HepG2 (cell line): ENCODE measurements at regions not wholly inside any gene's neighbourhood (a gene's known extent, or its start where the extent isn't known, plus 50 kb on each side); places are given as distances from the start of the nearest gene placed in this dataset.

Experiments used
- ATAC-seq: fragments of 200-7000 bp; cut with Tn5 transposase; 3 replicates; pipeline ENCODE4 v1.9.1; 2020; ENCODE audit warnings: mild to moderate bottlenecking, moderate library complexity
- BruUV-seq: library from RNA; stranded (reverse); fragments of 400-500 nt; replicated peaks from 2 replicates; lab custom pipeline; 2021; lab: Mats Ljungman, UMichigan
- CTCF ChIA-PET: fragments of 300-600 bp; formaldehyde crosslinking; extraction: SDS; loops from one replicate; lab custom pipeline; 2021; ENCODE audit warnings: low total read pairs, inconsistent platforms, low intra/inter-chr PET ratio; lab: Yijun Ruan, JAX
- POLR2A ChIA-PET: fragments of 350-600 bp; sonication (Branson Sonifier 250); formaldehyde crosslinking; loops from one replicate; lab custom pipeline; 2020; ENCODE audit warnings: antibody characterized with exemption, inconsistent platforms; lab: Yijun Ruan, JAX
- DNase-seq: peaks from one replicate; pipeline ENCODE4 v3.0.0-alpha.2; 2015; ENCODE audit warnings: low spot score
- FAIRE-seq: peaks from 3 replicates; lab custom pipeline; 2011; peaks lifted over from hg19 to GRCh38; lab: Jason Lieb, UNC
- H2AFZ ChIP-seq: one replicate; pipeline ENCODE4 v1.6.1; 2011; ENCODE audit warnings: low read length, inconsistent platforms
- H3K27ac ChIP-seq: fragments of 300-600 bp; 3 replicates; pipeline ENCODE4 v1.8.0; 2011; ENCODE audit warnings: mixed run types, mild to moderate bottlenecking, mixed read lengths, low read length, inconsistent platforms; ENCODE audit not compliant: insufficient read depth; ENCODE audit errors: extremely low read length
- H3K27me3 ChIP-seq, 2 experiments: fragments of 200-600 bp in 1 of 2; 2 replicates in 1 of 2; 3 replicates in 1 of 2; pipeline versions ENCODE4 v1.6.0 to v1.8.0; 2011; ENCODE audit warnings: low read length in 2 of 2, mild to moderate bottlenecking in 2 of 2, moderate library complexity in 2 of 2, inconsistent platforms in 1 of 2; ENCODE audit not compliant: insufficient read depth in 2 of 2, control insufficient read depth in 1 of 2
- H3K36me3 ChIP-seq, 2 experiments: fragments of 200-600 bp in 1 of 2; replicated peaks in 1 of 2; 2 replicates in 1 of 2; 3 replicates in 1 of 2; pipeline versions ENCODE4 v1.5.1 to v1.8.0; 2011; ENCODE audit warnings: low read length in 2 of 2, inconsistent platforms in 1 of 2; ENCODE audit not compliant: insufficient read depth in 2 of 2, control insufficient read depth in 1 of 2
- H3K4me1 ChIP-seq: 2 replicates; pipeline ENCODE4 v1.5.1; 2012; ENCODE audit warnings: low read length, inconsistent platforms; ENCODE audit not compliant: insufficient read depth
- H3K4me2 ChIP-seq: 2 replicates; pipeline ENCODE4 v1.6.0; 2011; ENCODE audit warnings: low read depth, low read length, inconsistent platforms
- H3K4me3 ChIP-seq, 3 experiments: fragments of 200-600 bp in 1 of 3; sonication (generic), shearing (Covaris generic) in 1 of 3; replicated peaks in 1 of 3; 2 replicates each; pipeline ENCODE4 v1.5.1; 2011 to 2016; ENCODE audit warnings: low read length in 3 of 3, inconsistent platforms in 2 of 3, low read depth in 2 of 3, mild to moderate bottlenecking in 2 of 3, control low read depth in 1 of 3, mixed read lengths in 1 of 3; ENCODE audit not compliant: insufficient read depth in 1 of 3
- H3K79me2 ChIP-seq: one replicate; pipeline ENCODE4 v1.6.1; 2011; ENCODE audit warnings: low read length, inconsistent platforms; ENCODE audit not compliant: insufficient read depth
- H3K9ac ChIP-seq: 2 replicates; pipeline ENCODE4 v1.6.0; 2011; ENCODE audit warnings: mild to moderate bottlenecking, low read depth, low read length, inconsistent platforms; ENCODE audit not compliant: insufficient read depth
- H3K9me3 ChIP-seq: 2 replicates; pipeline ENCODE4 v1.5.1; 2012; ENCODE audit warnings: mild to moderate bottlenecking, low read length
- H4K20me1 ChIP-seq: 2 replicates; pipeline ENCODE4 v1.6.0; 2011; ENCODE audit warnings: inconsistent platforms, mild to moderate bottlenecking, low read length, moderate library complexity; ENCODE audit not compliant: insufficient read depth
- MIXL1 ChIP-seq: IDR thresholded peaks from 2 replicates; pipeline ENCODE4 v1.6.1; 2016
- RFXAP ChIP-seq: sonication (generic); formaldehyde crosslinking; IDR thresholded peaks from 2 replicates; pipeline ENCODE4 v1.4.0; 2020; ENCODE audit warnings: missing genetic modification reagents, borderline replicate concordance
- SAFB2 ChIP-seq: sonication (generic); formaldehyde crosslinking; IDR thresholded peaks from 2 replicates; pipeline ENCODE4 v1.5.1; 2020; ENCODE audit warnings: missing genetic modification reagents, low read depth, mild to moderate bottlenecking, borderline replicate concordance
- USF2 ChIP-seq, 2 experiments: sonication (generic) in 1 of 2; formaldehyde crosslinking in 1 of 2; IDR thresholded peaks; 2 replicates each; pipeline versions ENCODE4 v1.5.1 to v1.6.1; 2011 to 2020; ENCODE audit warnings: borderline replicate concordance in 1 of 2, low read depth in 1 of 2, low read length in 1 of 2, mild to moderate bottlenecking in 1 of 2, missing genetic modification reagents in 1 of 2, moderate library complexity in 1 of 2
- ZNF878 ChIP-seq: sonication (generic); formaldehyde crosslinking; IDR thresholded peaks from 2 replicates; pipeline ENCODE4 v1.8.1; 2023; ENCODE audit warnings: mild to moderate bottlenecking, missing genetic modification reagents, moderate library complexity
- WGBS: methylation state at CpG from one replicate; pipeline ENCODE4 v1.1.6; 2017; ENCODE audit warnings: low lambda C conversion rate; 5-methylcytosine and 5-hydroxymethylcytosine counted together
- in situ Hi-C: cut with HindIII; loops from 2 replicates; pipeline ENCODE4 v1.10.0; 2017; ENCODE audit warnings: low pct_unique_long_range_greater_than_20kb; ENCODE audit not compliant: extremely low pct_ligation_motif_present
- intact Hi-C: fragments of 100-400 bp; cut with micrococcal nuclease; formaldehyde crosslinking; loops from one replicate; pipeline ENCODE4 v1.10.0; 2022; ENCODE audit not compliant: unreplicated experiment

DNA sequence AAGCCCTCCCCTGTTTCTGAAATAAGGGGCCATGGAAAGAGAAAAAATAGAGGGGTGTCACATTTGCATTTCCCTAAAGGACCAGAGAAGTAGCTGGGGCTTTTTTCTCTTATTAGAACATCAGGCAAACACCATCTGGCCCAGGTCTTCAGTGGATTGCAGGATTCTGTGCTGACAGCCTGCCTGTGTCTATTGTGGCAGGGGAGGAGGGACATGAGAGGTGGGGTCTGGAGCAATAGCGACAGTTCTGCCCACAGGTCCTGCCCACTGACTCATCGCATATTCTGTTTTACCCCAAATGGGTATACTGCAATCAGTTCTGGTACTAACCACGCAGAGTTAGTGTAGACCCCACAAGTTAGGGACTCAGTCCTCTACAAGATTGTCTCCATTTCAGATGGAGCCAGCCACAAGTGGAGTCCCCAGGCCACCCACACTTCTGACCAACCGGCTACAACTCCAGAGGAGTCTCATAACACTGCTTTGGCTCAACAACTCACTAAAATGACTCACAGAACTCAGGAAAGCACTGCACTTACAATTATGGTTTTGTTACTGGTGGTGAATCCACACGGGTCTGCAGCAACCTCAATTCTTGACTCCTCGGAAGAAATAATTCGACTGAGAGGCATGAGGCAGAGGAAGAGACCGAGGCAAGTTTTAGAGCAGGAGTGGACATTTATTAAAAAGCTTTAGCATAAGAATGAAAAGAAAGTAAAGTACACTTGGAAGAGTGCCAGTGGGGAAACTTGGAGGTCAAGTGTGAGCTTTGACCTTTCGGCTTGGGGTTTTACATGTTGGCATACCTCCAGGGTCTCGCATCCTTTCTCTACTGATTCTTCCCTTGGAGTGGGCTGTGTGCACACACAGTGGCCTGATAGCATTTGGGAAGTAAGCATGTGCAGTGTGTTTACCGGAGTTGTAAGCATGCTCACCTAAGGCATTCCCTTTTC, 146.4 kb upstream of the SPATS2L start (continued):
- no peak for TF ChIP-seq USF2 (IDR thresholded peaks at IDR 0.05; ENCODE audit: low read depth, low read length)
- no peak for TF ChIP-seq USF2 (CRISPR knock-in tag; IDR thresholded peaks at IDR 0.05; ENCODE audit: borderline replicate concordance)
- no peak for TF ChIP-seq SAFB2 (CRISPR knock-in tag)
- TF ChIP-seq MIXL1 (CRISPR knock-in tag) = no peak

DNA sequence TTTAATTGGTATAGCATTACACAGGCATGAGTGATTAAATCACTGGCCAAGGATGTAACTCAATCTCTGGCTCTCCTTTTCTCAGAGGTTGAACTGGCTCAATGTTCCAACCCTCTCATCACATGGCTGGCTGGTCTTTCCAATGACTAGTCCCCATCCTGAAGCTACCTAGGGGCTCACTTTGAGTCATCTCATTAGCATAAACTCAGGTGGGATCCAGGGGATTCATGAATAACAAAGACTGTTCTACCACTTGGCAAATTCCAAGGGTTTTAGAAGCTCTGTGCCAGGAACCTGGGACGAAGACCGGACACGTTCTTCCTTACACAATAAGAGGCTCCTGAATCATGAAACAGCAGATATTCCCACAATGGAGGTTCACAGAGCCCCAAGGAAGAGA, 145.0 kb upstream of the SPATS2L start:
- Histone ChIP-seq H3K27ac (no peak overlapping the region), H3K4me2 (no peak overlapping the region), H3K9ac (no peak overlapping the region)
- in situ Hi-C loops = no loop called here
- BruUV-seq = no TSS peak
- CTCF ChIA-PET = no interaction called here
- ATAC-seq = no peak
- DNase-seq = no peak
- TF ChIP-seq RFXAP (CRISPR knock-in tag) (no peak), ZNF878 (CRISPR knock-in tag) (no peak)
- TF ChIP-seq, all 625 proteins: peak for 0
- FAIRE-seq = no peak
- H3K4me1 ChIP-seq = peaks cover 22% of the 10 kb centered on the region; the same call in 1 of the 2 replicates
- no peak overlapping the region for H3K4me3 ChIP-seq
- peaks cover 8% of the 10 kb centered on the region for H3K9me3 ChIP-seq
- H4K20me1 ChIP-seq = no peaks in the 10 kb centered on the region
- no peak overlapping the region for H2AFZ ChIP-seq
- peaks cover 0 to 6% of the 10 kb centered on the region in 2 experiments; a peak in 1 of 5 replicates for H3K27me3 ChIP-seq
- POLR2A ChIA-PET = no interaction called here
- WGBS = 64% methylated on average over 3 of the region's 3 CpGs
- intact Hi-C loops = no loop called here
- no peaks in the 10 kb centered on the region for H3K36me3 ChIP-seq
- no peaks in the 10 kb centered on the region for H3K79me2 ChIP-seq
